A549 (cell line): ENCODE measurements at regions not wholly inside any gene's neighbourhood (a gene's known extent, or its start where the extent isn't known, plus 50 kb on each side); places are given as distances from the start of the nearest gene placed in this dataset.

Experiments used
- ATAC-seq, 2 experiments: fragments of 200-7000 bp in 1 of 2; fragments of >200 bp in 1 of 2; cut with Nextera tagmentation in 1 of 2; cut with Tn5 transposase in 1 of 2; 3 replicates each; pipeline versions ENCODE4 v1.8.0 to v1.9.1; 2018 to 2020; ENCODE audit warnings: mild to moderate bottlenecking in 1 of 2, moderate library complexity in 1 of 2
- CTCF ChIA-PET: fragments of 300-600 bp; sonication (Branson Sonifier 250); formaldehyde crosslinking; extraction: SDS; loops from one replicate; lab custom pipeline; 2021; ENCODE audit warnings: antibody characterized with exemption, inconsistent platforms; lab: Yijun Ruan, JAX
- POLR2A ChIA-PET: fragments of 350-600 bp; formaldehyde crosslinking; extraction: SDS; loops from one replicate; lab custom pipeline; 2021; ENCODE audit warnings: antibody characterized with exemption, inconsistent platforms; lab: Yijun Ruan, JAX
- DNase-seq, 2 experiments: peaks; one replicate each; pipeline versions ENCODE4 v3.0.0 to v3.0.0-alpha.2; 2011 to 2016; ENCODE audit warnings: low read depth in 1 of 2, low spot score in 1 of 2
- FAIRE-seq: peaks from 2 replicates; lab custom pipeline; 2011; peaks lifted over from hg19 to GRCh38; lab: Jason Lieb, UNC
- H3K27ac ChIP-seq, 2 experiments: fragments of >200 bp; sonication (Bioruptor Twin); formaldehyde crosslinking; 3 replicates each; pipeline ENCODE4 v1.5.1; 2016 to 2017
- H3K4me1 ChIP-seq: fragments of >200 bp; sonication (Bioruptor Twin); formaldehyde crosslinking; 3 replicates; pipeline ENCODE4 v1.6.1; 2016
- H3K4me2 ChIP-seq: fragments of >200 bp; sonication (Bioruptor Twin); formaldehyde crosslinking; 3 replicates; pipeline ENCODE4 v1.6.1; 2016
- H3K4me3 ChIP-seq: fragments of >200 bp; sonication (Bioruptor Twin); formaldehyde crosslinking; 3 replicates; pipeline ENCODE4 v1.5.1; 2016
- H3K9me3 ChIP-seq: fragments of >200 bp; sonication (Bioruptor Twin); formaldehyde crosslinking; 3 replicates; pipeline ENCODE4 v1.6.1; 2016
- CBX2 ChIP-seq: fragments of 200-600 bp; sonication (generic); IDR thresholded peaks from 2 replicates; pipeline ENCODE4 v1.6.1; 2016; ENCODE audit warnings: low read depth, mild to moderate bottlenecking, borderline replicate concordance
- CBX8 ChIP-seq: fragments of 200-600 bp; sonication (generic); IDR thresholded peaks from 2 replicates; pipeline ENCODE4 v1.6.1; 2016
- CEBPB ChIP-seq, 2 experiments: fragments of >200 bp in 1 of 2; sonication (Bioruptor Twin) in 1 of 2; formaldehyde crosslinking in 1 of 2; IDR thresholded peaks; 2 replicates each; pipeline ENCODE4 v1.6.1; 2012 to 2016
- CHD2 ChIP-seq: fragments of 150-350 bp; IDR thresholded peaks from 2 replicates; pipeline ENCODE4 v1.6.1; 2014; ENCODE audit warnings: low read length; ENCODE audit not compliant: partially characterized antibody
- EHMT2 ChIP-seq: fragments of 200-600 bp; sonication (generic); IDR thresholded peaks from 2 replicates; pipeline ENCODE4 v1.6.1; 2016; ENCODE audit warnings: antibody characterized with exemption, low read depth, mild to moderate bottlenecking, moderate library complexity
- ESRRA ChIP-seq: fragments of 150-350 bp; IDR thresholded peaks from 2 replicates; pipeline ENCODE4 v1.6.1; 2014; ENCODE audit warnings: mild to moderate bottlenecking, low read length, borderline replicate concordance
- FOSB ChIP-seq: fragments of 250-450 bp; sonication (Bioruptor Pico); IDR thresholded peaks from 2 replicates; pipeline ENCODE4 v1.5.0; 2020; ENCODE audit warnings: mild to moderate bottlenecking, moderate library complexity
- HEYL ChIP-seq: fragments of 250-450 bp; sonication (Bioruptor Pico); IDR thresholded peaks from 2 replicates; pipeline ENCODE4 v1.8.0; 2021; ENCODE audit warnings: mild to moderate bottlenecking, moderate library complexity
- HOXA7 ChIP-seq: fragments of 250-450 bp; sonication (Bioruptor Pico); IDR thresholded peaks from 2 replicates; pipeline ENCODE4 v1.5.0; 2020; ENCODE audit warnings: mild to moderate bottlenecking, moderate library complexity
- HOXB5 ChIP-seq: fragments of 250-450 bp; sonication (Bioruptor Pico); IDR thresholded peaks from 2 replicates; pipeline ENCODE4 v1.5.0; 2020; ENCODE audit warnings: mild to moderate bottlenecking, moderate library complexity
- JUNB ChIP-seq: fragments of >200 bp; sonication (Bioruptor Twin); formaldehyde crosslinking; IDR thresholded peaks from 2 replicates; pipeline ENCODE4 v1.6.1; 2016
- KDM5A ChIP-seq: fragments of 200-600 bp; sonication (generic); IDR thresholded peaks from 2 replicates; pipeline ENCODE4 v1.6.1; 2016; ENCODE audit warnings: antibody characterized with exemption, mild to moderate bottlenecking
- MAZ ChIP-seq: fragments of 150-350 bp; IDR thresholded peaks from 2 replicates; pipeline ENCODE4 v1.6.1; 2014; ENCODE audit warnings: antibody characterized with exemption, low read depth, low read length, borderline replicate concordance
- NFE2L2 ChIP-seq: fragments of 150-350 bp; conservative IDR thresholded peaks from 2 replicates; pipeline ENCODE4 v1.6.1; 2014; ENCODE audit warnings: low read length
- POLR2AphosphoS2 ChIP-seq: conservative IDR thresholded peaks from 2 replicates; pipeline ENCODE4 v1.6.1; 2012; ENCODE audit warnings: low read length, improper control_type of control experiment, inconsistent platforms
- RAD21 ChIP-seq, 2 experiments: fragments of >200 bp in 1 of 2; sonication (Bioruptor Twin) in 1 of 2; formaldehyde crosslinking in 1 of 2; IDR thresholded peaks in 1 of 2; conservative IDR thresholded peaks in 1 of 2; 2 replicates in 1 of 2; 3 replicates in 1 of 2; pipeline ENCODE4 v1.6.1; 2012 to 2018; ENCODE audit warnings: inconsistent platforms in 1 of 2
- RARB ChIP-seq: fragments of 250-450 bp; sonication (Bioruptor Pico); IDR thresholded peaks from 2 replicates; pipeline ENCODE4 v1.8.0; 2021; ENCODE audit warnings: mild to moderate bottlenecking, moderate library complexity
- RFX5 ChIP-seq: fragments of 450-650 bp; IDR thresholded peaks from 2 replicates; pipeline ENCODE4 v1.7.1; 2014; ENCODE audit warnings: antibody characterized with exemption, mild to moderate bottlenecking, moderate library complexity
- RNF2 ChIP-seq: fragments of 200-600 bp; sonication (generic); IDR thresholded peaks from 2 replicates; pipeline ENCODE4 v1.6.1; 2016; ENCODE audit warnings: low read depth, mild to moderate bottlenecking, antibody characterized with exemption, moderate library complexity, borderline replicate concordance
- TFCP2L1 ChIP-seq: fragments of 250-450 bp; sonication (Bioruptor Pico); IDR thresholded peaks from 2 replicates; pipeline ENCODE4 v1.5.0; 2021; ENCODE audit warnings: mild to moderate bottlenecking
- ZSCAN20 ChIP-seq: fragments of 250-450 bp; sonication (Bioruptor Pico); IDR thresholded peaks from 2 replicates; pipeline ENCODE4 v1.8.0; 2022; ENCODE audit warnings: mild to moderate bottlenecking, moderate library complexity
- WGBS: methylation state at CpG from one replicate; pipeline ENCODE4 v1.1.6; 2017; ENCODE audit errors: missing lambda C conversion rate; 5-methylcytosine and 5-hydroxymethylcytosine counted together
- TF ChIP-seq, protein P1 (sequence below): fragments of 250-450 bp; sonication (Bioruptor Pico); IDR thresholded peaks from 2 replicates; pipeline ENCODE4 v1.5.0; 2020; ENCODE audit warnings: low read depth, mild to moderate bottlenecking, moderate library complexity
- TF ChIP-seq, protein P2 (sequence below): IDR thresholded peaks from 2 replicates; pipeline ENCODE4 v1.6.1; 2012
- TF ChIP-seq, protein P3 (sequence below): fragments of 150-350 bp; IDR thresholded peaks from 2 replicates; pipeline ENCODE4 v1.6.1; 2014; ENCODE audit warnings: low read depth, mild to moderate bottlenecking, low read length

DNA sequence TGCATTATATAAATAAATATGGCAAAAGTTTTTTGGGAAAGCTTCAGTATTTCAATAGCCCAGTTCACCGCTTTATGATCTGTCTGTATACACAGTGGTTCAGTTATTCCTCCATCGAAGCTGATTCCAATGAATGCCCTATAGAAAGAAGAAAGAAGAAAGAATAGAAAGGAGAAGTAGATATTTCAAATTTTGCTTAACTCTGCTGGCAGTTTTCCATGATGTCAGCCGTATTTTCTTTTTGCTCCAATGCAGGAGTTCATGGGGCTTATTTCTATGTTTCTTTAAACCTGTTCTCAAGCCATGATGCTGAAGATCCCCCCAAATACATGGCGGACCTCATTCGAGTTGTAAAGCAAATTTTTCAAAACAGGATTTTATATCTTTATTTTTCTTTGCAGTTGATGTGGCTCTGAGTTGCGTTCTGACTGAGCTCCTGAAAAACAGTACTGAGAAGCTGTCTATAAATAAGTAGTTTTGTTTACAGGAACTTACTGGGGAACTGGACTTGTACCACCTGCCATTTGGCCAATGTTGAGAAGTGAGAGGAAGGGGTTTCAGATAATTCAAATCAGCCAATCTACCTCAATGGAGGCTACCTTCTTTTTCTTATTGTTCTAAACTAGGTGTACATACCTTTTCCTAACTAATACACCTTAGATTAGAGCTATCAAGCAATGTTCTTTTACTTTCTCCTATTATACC lies 418.5 kb upstream of the MEF2C start:
- no peak overlapping the region for H3K4me2 ChIP-seq
- CTCF ChIA-PET, result no interaction called here
- no peak for TF ChIP-seq JUNB
- no peak for TF ChIP-seq ESRRA
- TF ChIP-seq RAD21 (conservative IDR thresholded peaks at IDR 0.05 in 1 of 2, IDR thresholded peaks at IDR 0.05 in 1 of 2), result no peak
- TF ChIP-seq, protein P1, sequence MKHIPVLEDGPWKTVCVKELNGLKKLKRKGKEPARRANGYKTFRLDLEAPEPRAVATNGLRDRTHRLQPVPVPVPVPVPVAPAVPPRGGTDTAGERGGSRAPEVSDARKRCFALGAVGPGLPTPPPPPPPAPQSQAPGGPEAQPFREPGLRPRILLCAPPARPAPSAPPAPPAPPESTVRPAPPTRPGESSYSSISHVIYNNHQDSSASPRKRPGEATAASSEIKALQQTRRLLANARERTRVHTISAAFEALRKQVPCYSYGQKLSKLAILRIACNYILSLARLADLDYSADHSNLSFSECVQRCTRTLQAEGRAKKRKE (CRISPR knock-in tag), result no peak
- no peak for TF ChIP-seq HEYL (CRISPR knock-in tag)
- no peak for TF ChIP-seq HOXA7 (CRISPR knock-in tag)
- no peak for TF ChIP-seq CBX8
- no peak for TF ChIP-seq TFCP2L1 (CRISPR knock-in tag)
- no peak for TF ChIP-seq RFX5
- TF ChIP-seq, all 56 proteins: peak for 0
- Histone ChIP-seq H3K4me3 (no peak overlapping the region), H3K9me3 (no peaks in the 10 kb centered on the region), H3K4me1 (no peaks in the 10 kb centered on the region), H3K27ac (no peak overlapping the region)
- FAIRE-seq (no peak), DNase-seq (no peak), ATAC-seq (no peak)
- 6% methylated on average over 6 of the region's 6 CpGs for WGBS
- POLR2A ChIA-PET, result no interaction called here

DNA sequence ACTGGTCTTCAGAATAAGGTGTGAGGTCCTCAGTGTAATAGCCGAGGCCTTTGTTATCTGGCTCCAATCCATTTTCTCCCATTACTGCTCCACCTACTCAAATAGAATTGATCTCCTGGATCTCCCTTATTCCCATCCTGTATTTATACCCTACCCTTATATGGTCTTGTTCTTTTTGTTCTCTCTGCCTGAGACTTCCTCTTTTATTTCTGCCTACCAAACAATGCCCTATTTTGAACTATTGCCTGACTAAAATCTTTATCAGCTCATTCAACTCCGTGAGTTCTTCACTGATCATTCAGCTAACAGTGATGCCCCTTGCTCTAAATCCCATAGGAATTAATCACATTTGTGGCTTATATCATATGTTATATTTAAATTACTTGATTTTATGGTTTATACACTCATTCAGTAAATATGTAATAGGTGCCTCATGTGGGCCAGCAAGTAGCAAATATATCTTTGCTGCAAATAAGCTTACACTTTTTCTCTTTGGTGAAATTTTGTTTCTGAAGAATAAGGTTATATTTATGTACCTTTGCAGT lies 417.5 kb upstream of the MEF2C start:
- Histone ChIP-seq H3K4me1 (no peaks in the 10 kb centered on the region), H3K27ac (no peak overlapping the region), H3K9me3 (no peaks in the 10 kb centered on the region), H3K4me3 (no peak overlapping the region), H3K4me2 (no peak overlapping the region)
- FAIRE-seq (no peak), ATAC-seq (no peak), DNase-seq (no peak)
- ChIA-PET CTCF (no interaction called here), POLR2A (no interaction called here)
- no peak for TF ChIP-seq EHMT2
- no peak for TF ChIP-seq CBX2
- no peak for TF ChIP-seq NFE2L2
- TF ChIP-seq CEBPB (IDR thresholded peaks at IDR 0.05), result no peak
- TF ChIP-seq, protein P2, sequence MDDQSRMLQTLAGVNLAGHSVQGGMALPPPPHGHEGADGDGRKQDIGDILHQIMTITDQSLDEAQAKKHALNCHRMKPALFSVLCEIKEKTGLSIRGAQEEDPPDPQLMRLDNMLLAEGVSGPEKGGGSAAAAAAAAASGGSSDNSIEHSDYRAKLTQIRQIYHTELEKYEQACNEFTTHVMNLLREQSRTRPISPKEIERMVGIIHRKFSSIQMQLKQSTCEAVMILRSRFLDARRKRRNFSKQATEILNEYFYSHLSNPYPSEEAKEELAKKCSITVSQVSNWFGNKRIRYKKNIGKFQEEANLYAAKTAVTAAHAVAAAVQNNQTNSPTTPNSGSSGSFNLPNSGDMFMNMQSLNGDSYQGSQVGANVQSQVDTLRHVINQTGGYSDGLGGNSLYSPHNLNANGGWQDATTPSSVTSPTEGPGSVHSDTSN, result no peak
- no peak for TF ChIP-seq MAZ
- no peak for TF ChIP-seq RNF2
- no peak for TF ChIP-seq FOSB (CRISPR knock-in tag)
- TF ChIP-seq HOXB5 (CRISPR knock-in tag), result no peak
- no peak for TF ChIP-seq ZSCAN20 (CRISPR knock-in tag)
- TF ChIP-seq, protein P3, sequence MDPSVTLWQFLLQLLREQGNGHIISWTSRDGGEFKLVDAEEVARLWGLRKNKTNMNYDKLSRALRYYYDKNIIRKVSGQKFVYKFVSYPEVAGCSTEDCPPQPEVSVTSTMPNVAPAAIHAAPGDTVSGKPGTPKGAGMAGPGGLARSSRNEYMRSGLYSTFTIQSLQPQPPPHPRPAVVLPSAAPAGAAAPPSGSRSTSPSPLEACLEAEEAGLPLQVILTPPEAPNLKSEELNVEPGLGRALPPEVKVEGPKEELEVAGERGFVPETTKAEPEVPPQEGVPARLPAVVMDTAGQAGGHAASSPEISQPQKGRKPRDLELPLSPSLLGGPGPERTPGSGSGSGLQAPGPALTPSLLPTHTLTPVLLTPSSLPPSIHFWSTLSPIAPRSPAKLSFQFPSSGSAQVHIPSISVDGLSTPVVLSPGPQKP, result no peak
- no peak for TF ChIP-seq CHD2
- no peak for TF ChIP-seq RARB (CRISPR knock-in tag)
- TF ChIP-seq KDM5A, result no peak
- TF ChIP-seq POLR2AphosphoS2, result no peak
- WGBS, result 0% methylated on average over 2 of the region's 2 CpGs
